ENCODE measurements at regions not wholly inside any gene's neighbourhood (a gene's known extent, or its start where the extent isn't known, plus 50 kb on each side); places are given as distances from the start of the nearest gene placed in this dataset.

DNA sequence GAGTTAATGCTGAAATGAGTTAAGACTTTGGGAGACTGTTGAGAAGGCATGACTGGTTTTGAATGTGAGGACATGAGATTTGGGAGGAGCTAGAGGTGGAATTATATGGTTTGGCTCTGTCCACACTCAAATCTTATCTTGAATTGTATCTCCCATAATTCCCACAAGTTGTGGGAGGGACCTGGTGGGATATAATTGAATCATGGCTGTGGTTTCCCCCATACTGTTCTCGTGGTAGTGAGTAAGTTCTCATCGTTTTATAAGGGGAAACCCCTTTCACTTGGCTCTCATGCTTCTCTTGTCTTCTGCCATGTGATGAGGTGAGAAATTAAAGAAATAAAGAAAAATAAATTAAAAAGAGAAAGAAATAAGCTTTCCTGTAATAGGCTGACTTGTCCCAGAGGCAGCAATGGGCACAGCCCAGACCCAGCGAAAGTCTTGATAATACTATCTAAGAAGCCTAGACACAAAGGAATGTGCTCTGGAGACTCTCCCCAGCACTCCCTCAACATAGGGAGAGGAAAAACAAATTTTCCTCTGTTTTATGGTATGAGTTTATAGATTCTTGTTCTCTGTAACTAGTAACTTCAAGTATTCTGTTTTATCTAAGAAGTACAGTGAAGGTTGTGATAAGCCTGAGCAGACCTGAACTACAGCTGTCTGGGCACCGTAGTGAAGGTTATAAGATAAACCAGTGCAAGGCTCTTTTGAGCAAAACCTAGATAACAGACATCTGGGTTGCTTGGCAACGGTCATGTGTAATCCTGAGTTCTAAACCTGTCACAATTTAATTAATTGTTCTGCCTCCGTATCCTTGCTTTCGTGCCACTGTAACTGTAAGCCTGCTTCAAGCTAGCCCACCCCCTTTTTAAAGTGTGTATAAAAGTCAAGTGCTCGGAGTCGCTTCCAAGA is 88.9 kb upstream of the ECI2 start:
- TF ChIP-seq CTCF (IDR thresholded peaks at IDR 0.05), result no peak
- TF ChIP-seq POLR2AphosphoS5 (IDR thresholded peaks at IDR 0.05), result no peak
- no peak for TF ChIP-seq POLR2A (IDR thresholded peaks at IDR 0.05)

All from sigmoid colon (tissue), 4 donors.